Left kidney (tissue), 1 donor: ENCODE measurements at regions not wholly inside any gene's neighbourhood (a gene's known extent, or its start where the extent isn't known, plus 50 kb on each side); places are given as distances from the start of the nearest gene placed in this dataset.

Source experiments
- DNase-seq: peaks from one replicate; pipeline ENCODE4 v3.0.0-alpha.2; 2013

- no peak for DNase-seq
These were observed 331.8 kb downstream of the PRL start for GRCh38 chr6:21965016-21965415.

GRCh38 chr6:21965953-21966539 is 330.8 kb downstream of the PRL start:
- no peak for DNase-seq

- DNase-seq = no peak
These were observed 329.5 kb downstream of the PRL start for GRCh38 chr6:21967056-21967974.

- DNase-seq = no peak
These were observed 328.4 kb downstream of the PRL start for GRCh38 chr6:21968411-21968810.

- no peak for DNase-seq
These were observed 327.6 kb downstream of the PRL start for GRCh38 chr6:21969192-21969591.

GRCh38 chr6:21970569-21971300 is 326.1 kb downstream of the PRL start:
- no peak for DNase-seq

GRCh38 chr6:21971541-21971940 is 325.3 kb downstream of the PRL start:
- no peak for DNase-seq

- no peak for DNase-seq
These were observed 324.3 kb downstream of the PRL start for GRCh38 chr6:21972516-21972915.

- DNase-seq = no peak
These were observed 319.5 kb downstream of the PRL start for GRCh38 chr6:21977346-21977745.

GRCh38 chr6:21981235-21981833 is 315.5 kb downstream of the PRL start:
- no peak for DNase-seq

- DNase-seq = no peak
These were observed 312.7 kb downstream of the PRL start for GRCh38 chr6:21984135-21984534.

- DNase-seq = no peak
These were observed 312.3 kb downstream of the PRL start for GRCh38 chr6:21984561-21984960.

GRCh38 chr6:21985904-21986303 is 310.9 kb downstream of the PRL start:
- DNase-seq = no peak

- DNase-seq = no peak
These were observed 310.1 kb downstream of the PRL start for GRCh38 chr6:21986703-21987102.

- peak; percentile 94 for DNase-seq
These were observed 309.3 kb downstream of the PRL start for GRCh38 chr6:21987501-21987957.

GRCh38 chr6:21990577-21990976 is 306.3 kb downstream of the PRL start:
- no peak for DNase-seq

- no peak for DNase-seq
These were observed 304.5 kb downstream of the PRL start for GRCh38 chr6:21992178-21992967.

GRCh38 chr6:21993841-21994240 is 303.0 kb downstream of the PRL start:
- DNase-seq = no peak

GRCh38 chr6:21994821-21995220 is 302.0 kb downstream of the PRL start:
- no peak for DNase-seq

GRCh38 chr6:21995318-21995717 is 301.5 kb downstream of the PRL start:
- no peak for DNase-seq

- no peak for DNase-seq
These were observed 300.3 kb downstream of the PRL start for GRCh38 chr6:21996425-21997118.
